HG02970 (cell line): ENCODE measurements at regions not wholly inside any gene's neighbourhood (a gene's known extent, or its start where the extent isn't known, plus 50 kb on each side); places are given as distances from the start of the nearest gene placed in this dataset.

Experiments used
- ATAC-seq: cut with Tn5 transposase; IDR thresholded peaks from one replicate; pipeline ENCODE4 v1.9.1; 2021; ENCODE audit warnings: mild to moderate bottlenecking, moderate library complexity, moderate number of reproducible peaks; ENCODE audit not compliant: unreplicated experiment, low FRiP score

DNA sequence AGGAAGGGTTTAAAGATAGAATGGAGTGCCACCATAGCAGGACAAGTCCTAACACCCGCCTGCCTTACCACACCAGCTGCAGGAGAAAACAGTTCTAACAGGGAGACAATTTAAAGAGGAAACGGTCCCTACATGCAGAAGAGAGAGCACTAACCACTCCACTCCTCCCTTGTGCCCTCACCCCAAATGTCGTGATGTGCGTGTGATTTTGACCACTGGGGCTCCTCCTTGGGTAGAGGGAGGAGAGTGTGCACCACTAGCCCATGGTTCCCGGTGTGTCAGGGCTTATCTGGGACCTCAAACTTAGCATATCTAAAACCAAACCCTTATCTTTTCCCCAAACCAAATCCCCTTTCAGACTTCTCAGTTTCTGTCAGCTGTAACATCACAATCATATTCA, 105.5 kb upstream of the CCDC68 start:
- ATAC-seq, result no peak

DNA sequence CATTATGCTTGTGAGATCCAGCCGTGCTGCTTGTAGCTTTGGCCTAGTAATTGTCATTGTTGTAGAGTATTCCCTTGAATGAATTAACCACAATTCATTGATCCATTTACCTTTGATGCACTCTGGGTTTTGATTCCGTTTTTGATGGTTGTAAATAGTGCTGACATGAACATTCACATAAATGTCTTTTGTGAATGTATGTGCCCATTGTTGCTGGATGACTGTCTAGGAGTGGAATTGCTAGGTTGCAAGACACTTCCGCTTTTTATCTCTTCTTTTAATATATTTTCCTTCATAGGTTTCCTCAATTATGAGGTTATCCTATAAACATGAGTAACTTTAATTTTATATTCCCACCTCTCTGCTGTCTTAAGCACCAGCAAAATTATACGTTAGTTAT, 104.8 kb upstream of the CCDC68 start:
- ATAC-seq, result no peak

GRCh38 chr18:55054021-55054990, 95.0 kb upstream of the CCDC68 start:
- ATAC-seq, result no peak

DNA sequence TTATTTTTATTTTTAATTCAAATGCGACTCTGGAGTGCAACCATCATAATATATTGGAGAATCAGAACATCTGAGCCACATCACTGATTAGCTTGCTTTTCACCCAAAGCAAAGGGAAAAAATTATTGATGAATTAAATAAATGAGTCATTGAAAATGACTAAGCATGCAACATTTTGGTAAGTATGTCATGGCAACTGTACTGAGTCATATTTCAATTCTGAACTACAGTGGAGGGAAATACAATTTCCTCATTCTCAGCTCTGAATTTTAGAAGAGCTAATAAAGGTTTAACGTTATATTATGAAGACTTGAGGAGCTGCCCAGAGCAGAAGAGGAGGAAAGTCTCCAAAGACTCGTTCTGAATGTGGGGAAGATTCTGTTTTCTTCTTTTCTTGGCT, 89.6 kb upstream of the CCDC68 start:
- ATAC-seq, result no peak

GRCh38 chr18:55047546-55047945, 88.3 kb upstream of the CCDC68 start:
- no peak for ATAC-seq

- no peak for ATAC-seq
Observed at GRCh38 chr18:55041366-55041765, 82.1 kb upstream of the CCDC68 start.

DNA sequence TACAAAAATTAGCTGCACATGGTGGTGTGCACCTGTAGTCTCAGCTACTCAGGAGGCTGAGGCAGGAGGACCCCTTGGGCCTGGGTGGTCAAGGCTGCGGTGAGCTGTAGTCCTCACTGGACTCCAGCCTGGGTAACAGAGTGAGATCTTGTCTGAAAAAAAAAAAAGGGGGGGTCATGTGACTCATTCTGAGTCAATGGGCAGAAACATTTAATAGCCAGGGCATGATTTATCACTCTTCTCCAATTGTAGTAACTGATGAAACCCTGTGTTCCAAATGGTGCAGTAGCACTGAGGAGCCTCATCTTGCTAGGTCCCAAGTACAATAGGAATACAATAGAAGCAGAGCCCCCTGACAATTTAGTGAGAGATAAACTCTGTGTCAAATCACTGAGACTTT, 78.9 kb upstream of the CCDC68 start:
- ATAC-seq, result no peak

DNA sequence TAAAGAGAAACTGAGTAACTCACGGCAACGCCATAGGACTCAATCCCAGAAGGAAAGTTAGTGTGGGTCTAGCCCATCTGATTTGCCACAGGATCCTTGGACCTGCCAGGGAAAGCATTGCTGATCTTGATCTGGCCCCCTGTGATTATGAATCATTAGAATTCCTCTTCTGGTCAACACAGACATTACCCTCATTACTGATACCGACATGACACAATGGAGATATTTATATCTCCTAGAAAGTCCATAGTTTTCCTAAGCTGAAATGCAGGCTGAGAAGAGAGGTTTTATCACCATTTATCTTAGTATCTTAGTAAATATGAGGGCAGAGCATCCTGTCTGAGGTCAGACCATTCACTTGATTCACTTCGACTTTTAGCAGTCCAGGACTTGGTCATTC, 75.5 kb upstream of the CCDC68 start:
- no peak for ATAC-seq

GRCh38 chr18:55031979-55032378, 72.7 kb upstream of the CCDC68 start:
- ATAC-seq, result no peak

- no peak for ATAC-seq
Observed at GRCh38 chr18:55031576-55031975, 72.3 kb upstream of the CCDC68 start.

DNA sequence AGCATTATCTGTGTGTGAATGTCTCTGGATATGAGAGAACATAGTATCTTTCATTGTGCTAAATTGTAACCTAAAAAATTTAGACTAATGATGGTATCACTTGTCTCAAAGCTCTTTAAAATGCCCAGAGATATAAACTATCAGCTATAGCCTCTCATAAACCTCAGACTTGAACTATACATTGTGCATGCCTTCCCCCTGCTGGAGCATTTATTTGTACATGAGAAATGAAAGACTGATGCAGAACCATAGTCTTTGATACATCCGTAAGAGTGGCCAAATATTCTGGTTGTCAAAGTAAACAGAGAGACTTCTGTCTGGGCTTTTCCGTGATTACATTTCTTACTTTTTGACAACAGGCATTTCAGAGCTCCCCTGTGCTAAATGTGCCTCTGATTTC, 71.9 kb upstream of the CCDC68 start:
- ATAC-seq, result no peak

- no peak for ATAC-seq
Observed at GRCh38 chr18:55024564-55024963, 65.3 kb upstream of the CCDC68 start.

DNA sequence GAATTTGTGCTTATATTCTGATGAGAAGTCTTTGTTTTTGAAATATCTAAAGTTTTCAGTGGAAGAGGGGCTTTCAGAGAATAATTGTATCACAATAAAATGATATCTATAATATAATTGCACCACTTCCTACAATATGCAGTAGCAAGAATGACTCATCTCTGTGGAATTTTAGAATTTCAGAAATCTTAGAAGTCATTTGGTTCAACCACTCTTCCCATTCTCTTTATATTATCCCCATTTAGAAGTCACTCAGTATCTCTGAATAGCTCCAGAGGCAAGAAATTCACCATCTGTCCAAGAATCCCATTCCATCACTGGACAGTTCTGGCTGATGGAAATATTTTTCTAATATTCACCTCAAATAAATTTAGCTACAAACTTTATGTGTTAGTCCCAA, 59.3 kb upstream of the CCDC68 start:
- no peak for ATAC-seq

DNA sequence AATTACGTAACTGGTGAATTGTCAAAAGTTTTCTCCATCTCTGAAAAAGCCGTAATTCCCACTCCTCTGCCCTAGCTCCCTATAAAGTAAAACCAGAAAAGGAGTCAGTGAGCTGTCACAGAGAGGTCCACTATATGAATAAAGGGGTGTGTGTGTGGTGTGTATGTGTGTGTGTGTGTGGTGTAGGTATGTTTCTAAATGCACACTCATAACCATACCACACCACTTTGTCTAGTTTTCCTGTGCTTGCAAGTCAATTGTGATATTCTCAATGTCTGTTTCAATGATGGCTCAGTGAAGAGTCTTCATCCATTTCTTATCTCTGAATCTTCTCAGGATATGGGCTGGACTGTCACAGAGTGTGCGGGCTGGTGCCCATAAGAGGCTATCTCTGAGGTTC, 54.8 kb upstream of the CCDC68 start:
- ATAC-seq, result no peak

GRCh38 chr18:55013685-55014084, 54.4 kb upstream of the CCDC68 start:
- ATAC-seq, result no peak

DNA sequence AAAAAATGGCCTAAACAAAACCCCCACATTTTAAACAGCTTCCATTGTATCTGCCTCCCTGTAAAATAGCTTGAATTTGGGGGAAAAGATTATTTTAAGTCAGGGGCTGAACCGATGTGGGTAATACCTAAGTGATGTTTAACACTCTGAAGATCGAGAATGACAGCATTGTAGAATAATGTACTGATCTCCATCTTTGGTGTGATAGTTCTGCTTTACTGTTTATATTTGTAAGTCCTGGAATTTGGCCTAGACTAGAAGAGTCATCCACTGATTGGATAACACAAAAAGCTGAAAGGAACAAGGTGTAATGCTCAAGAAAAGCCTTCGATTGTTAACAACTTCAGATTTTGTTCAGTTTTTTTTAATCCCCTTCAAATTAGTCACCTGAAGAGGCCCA, 53.8 kb upstream of the CCDC68 start:
- ATAC-seq, result no peak

DNA sequence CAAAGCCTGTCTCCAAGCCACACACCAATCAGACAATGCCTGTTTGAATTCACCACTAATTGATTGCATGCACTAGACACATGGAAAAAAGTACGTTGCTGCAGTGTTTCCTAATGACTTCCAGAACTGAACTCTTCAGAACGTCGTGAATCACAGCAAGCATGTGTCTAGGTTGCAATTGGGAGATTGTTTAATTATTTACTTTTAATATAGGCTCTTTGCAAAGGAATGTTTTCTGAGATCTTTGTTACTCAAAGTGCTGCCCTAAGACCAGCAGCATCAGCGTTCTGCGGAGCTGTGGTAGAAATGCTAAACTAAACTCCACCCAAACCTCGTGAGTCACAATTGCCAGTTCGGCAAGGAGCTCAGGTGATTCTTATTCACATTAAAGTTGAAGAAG, 52.7 kb upstream of the CCDC68 start:
- no peak for ATAC-seq
